H9 (cell line): ENCODE measurements at regions not wholly inside any gene's neighbourhood (a gene's known extent, or its start where the extent isn't known, plus 50 kb on each side); places are given as distances from the start of the nearest gene placed in this dataset.

ENCODE experiments used
- DNase-seq: peaks from one replicate; pipeline ENCODE4 v3.0.0-alpha.2; 2017
- H2AFZ ChIP-seq: one replicate; pipeline ENCODE4 v1.6.1; 2013; ENCODE audit warnings: mild to moderate bottlenecking, low read length, control low read depth, moderate library complexity
- H2AK5ac ChIP-seq: 2 replicates; pipeline ENCODE4 v1.6.1; 2013; ENCODE audit warnings: low read length, control low read depth, mixed read lengths; ENCODE audit not compliant: insufficient read length
- H2BK120ac ChIP-seq: one replicate; pipeline ENCODE4 v1.6.1; 2013; ENCODE audit warnings: low read depth, mild to moderate bottlenecking, low read length, control low read depth, inconsistent platforms; ENCODE audit not compliant: poor library complexity, severe bottlenecking
- H2BK12ac ChIP-seq: 2 replicates; pipeline ENCODE4 v1.6.1; 2013; ENCODE audit warnings: low read length, control low read depth, mixed read lengths, low read depth; ENCODE audit not compliant: insufficient read length
- H2BK15ac ChIP-seq: 2 replicates; pipeline ENCODE4 v1.6.1; 2013; ENCODE audit warnings: low read depth, low read length, control low read depth
- H2BK20ac ChIP-seq: one replicate; pipeline ENCODE4 v1.6.1; 2013; ENCODE audit warnings: low read depth, mild to moderate bottlenecking, low read length, control low read depth, inconsistent platforms; ENCODE audit not compliant: poor library complexity, severe bottlenecking
- H2BK5ac ChIP-seq: 2 replicates; pipeline ENCODE4 v1.6.1; 2013; ENCODE audit warnings: low read length, control low read depth, mixed read lengths; ENCODE audit not compliant: insufficient read length
- H3K14ac ChIP-seq: 2 replicates; pipeline ENCODE4 v1.6.1; 2013; ENCODE audit warnings: low read length, control low read depth; ENCODE audit not compliant: insufficient read depth
- H3K18ac ChIP-seq: 2 replicates; pipeline ENCODE4 v1.6.1; 2013; ENCODE audit warnings: low read depth, mild to moderate bottlenecking, mixed read lengths, low read length, control low read depth; ENCODE audit not compliant: insufficient read length
- H3K23ac ChIP-seq: 2 replicates; pipeline ENCODE4 v1.6.1; 2013; ENCODE audit warnings: low read length, control low read depth, mixed read lengths, low read depth; ENCODE audit not compliant: insufficient read length
- H3K23me2 ChIP-seq: 2 replicates; pipeline ENCODE4 v1.6.1; 2013; ENCODE audit warnings: low read depth, mild to moderate bottlenecking, mixed read lengths, low read length, control low read depth; ENCODE audit not compliant: insufficient read length, poor library complexity, severe bottlenecking
- H3K27ac ChIP-seq: 2 replicates; pipeline ENCODE4 v1.5.1; 2013; ENCODE audit warnings: low read length, control low read depth, mixed read lengths, low read depth; ENCODE audit not compliant: insufficient read length
- H3K27me3 ChIP-seq: 2 replicates; pipeline ENCODE4 v1.6.1; 2013; ENCODE audit warnings: low read length, control low read depth, inconsistent platforms; ENCODE audit not compliant: insufficient read depth
- H3K4ac ChIP-seq: 2 replicates; pipeline ENCODE4 v1.6.1; 2013; ENCODE audit warnings: low read depth, mild to moderate bottlenecking, control low read depth, inconsistent platforms, low read length, moderate library complexity
- H3K4me1 ChIP-seq: 2 replicates; pipeline ENCODE4 v1.6.1; 2013; ENCODE audit warnings: low read length, control low read depth, inconsistent platforms; ENCODE audit not compliant: insufficient read depth
- H3K4me2 ChIP-seq: 2 replicates; pipeline ENCODE4 v1.6.1; 2013; ENCODE audit warnings: low read length, control low read depth, mixed read lengths; ENCODE audit not compliant: insufficient read length, insufficient read depth
- H3K56ac ChIP-seq: 2 replicates; pipeline ENCODE4 v1.6.1; 2013; ENCODE audit warnings: low read depth, mild to moderate bottlenecking, mixed read lengths, low read length, control low read depth; ENCODE audit not compliant: insufficient read length
- H3K79me1 ChIP-seq: 2 replicates; pipeline ENCODE4 v1.6.1; 2013; ENCODE audit warnings: low read depth, mild to moderate bottlenecking, moderate library complexity, low read length, control low read depth, inconsistent platforms; ENCODE audit not compliant: insufficient read depth, poor library complexity, severe bottlenecking
- H3K79me2 ChIP-seq: 2 replicates; pipeline ENCODE4 v1.6.1; 2013; ENCODE audit warnings: low read length, control low read depth, inconsistent platforms; ENCODE audit not compliant: insufficient read depth
- H3K9ac ChIP-seq: 2 replicates; pipeline ENCODE4 v1.6.1; 2013; ENCODE audit warnings: low read length, control low read depth, mixed read lengths; ENCODE audit not compliant: insufficient read length; ENCODE audit errors: extremely low read depth
- H3K9me3 ChIP-seq: one replicate; pipeline ENCODE4 v1.6.1; 2013; ENCODE audit warnings: low read depth, low read length, inconsistent platforms; ENCODE audit not compliant: control insufficient read depth
- H3T11ph ChIP-seq: one replicate; pipeline ENCODE4 v1.6.1; 2013; ENCODE audit warnings: mild to moderate bottlenecking, low read length, control low read depth, inconsistent platforms
- H4K20me1 ChIP-seq: one replicate; pipeline ENCODE4 v1.6.1; 2013; ENCODE audit not compliant: control insufficient read depth, insufficient read length, insufficient read depth
- H4K5ac ChIP-seq: 2 replicates; pipeline ENCODE4 v1.6.1; 2013; ENCODE audit warnings: low read depth, mild to moderate bottlenecking, mixed read lengths, low read length, control low read depth; ENCODE audit not compliant: insufficient read length
- H4K8ac ChIP-seq: replicated peaks from 2 replicates; pipeline ENCODE4 v1.6.1; 2013; ENCODE audit warnings: low read length, control low read depth, mixed read lengths, low read depth; ENCODE audit not compliant: insufficient read length
- H4K91ac ChIP-seq: 2 replicates; pipeline ENCODE4 v1.6.1; 2013; ENCODE audit warnings: low read depth, mild to moderate bottlenecking, moderate library complexity, mixed read lengths, low read length, control low read depth; ENCODE audit not compliant: insufficient read length
- H3K27ac Mint-ChIP-seq, 3 experiments: 2 replicates in 2 of 3; 3 replicates in 1 of 3; pipeline ENCODE4 v1.8.0; 2020 to 2021; ENCODE audit warnings: mixed read lengths in 3 of 3, mild to moderate bottlenecking in 1 of 3, moderate library complexity in 1 of 3
- H3K27me3 Mint-ChIP-seq: 2 replicates; pipeline ENCODE4 v1.8.0; 2021; ENCODE audit warnings: low read depth, mild to moderate bottlenecking, moderate library complexity, mixed read lengths
- H3K36me3 Mint-ChIP-seq, 3 experiments: 2 replicates in 2 of 3; 3 replicates in 1 of 3; pipeline ENCODE4 v1.8.0; 2020 to 2021; ENCODE audit warnings: low read depth in 3 of 3, mixed read lengths in 3 of 3; ENCODE audit not compliant: insufficient read depth in 1 of 3
- H3K4me1 Mint-ChIP-seq, 2 experiments: 2 replicates each; pipeline ENCODE4 v1.8.0; 2020; ENCODE audit warnings: mixed read lengths in 2 of 2
- H3K4me3 Mint-ChIP-seq, 2 experiments: 2 replicates in 1 of 2; 3 replicates in 1 of 2; pipeline ENCODE4 v1.8.0; 2020 to 2021; ENCODE audit warnings: mild to moderate bottlenecking in 2 of 2, mixed read lengths in 2 of 2, moderate library complexity in 1 of 2
- H3K9me3 Mint-ChIP-seq, 2 experiments: 2 replicates in 1 of 2; 3 replicates in 1 of 2; pipeline ENCODE4 v1.8.0; 2020; ENCODE audit warnings: mild to moderate bottlenecking in 2 of 2, mixed read lengths in 2 of 2, moderate library complexity in 1 of 2
- CTCF ChIP-seq: fragments of 200-600 bp; sonication (generic); conservative IDR thresholded peaks from 3 replicates; pipeline ENCODE4 v1.8.0; 2021; ENCODE audit warnings: antibody characterized with exemption, mild to moderate bottlenecking
- WGBS: extraction: QIAGEN DNeasy Blood & Tissue Kit; methylation state at CpG from one replicate; pipeline ENCODE4 v1.1.7; 2013; ENCODE audit warnings: missing lambda C conversion rate, low lambda C conversion rate, mixed read lengths; ENCODE audit not compliant: insufficient read length; ENCODE audit errors: extremely low coverage; 5-methylcytosine and 5-hydroxymethylcytosine counted together

DNA sequence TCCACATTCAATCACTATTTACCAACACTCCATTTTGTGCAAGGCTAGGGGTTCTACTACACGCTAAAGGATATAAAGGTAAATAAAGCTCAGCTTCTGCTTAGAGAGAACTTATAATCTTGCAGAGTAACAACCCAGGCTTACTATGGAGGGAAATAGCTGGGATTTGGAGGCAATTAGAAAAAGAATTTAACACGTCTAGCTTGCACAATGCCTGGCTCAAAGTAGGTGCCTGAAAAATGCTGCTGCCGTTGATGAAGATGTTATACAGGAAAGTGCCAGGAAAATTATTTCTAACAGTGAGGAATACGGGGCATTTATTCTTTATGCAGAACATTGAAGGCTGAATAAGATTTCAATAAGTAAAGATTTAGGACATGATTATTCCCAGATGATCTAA lies 214.2 kb downstream of the KITLG start:
- Histone ChIP-seq H4K91ac (no peak overlapping the region), H4K8ac (no peak overlapping the region), H2BK12ac (no peak overlapping the region), H3K56ac (no peak overlapping the region), H3K4me1 (no peaks in the 10 kb centered on the region), H3K4ac (no peak overlapping the region), H3K9ac (no peak overlapping the region), H4K5ac (no peak overlapping the region), H2AFZ (no peak overlapping the region), H2BK20ac (no peak overlapping the region), H3K27ac (no peak overlapping the region), H3K79me1 (no peaks in the 10 kb centered on the region), H2AK5ac (no peak overlapping the region), H3K9me3 (no peaks in the 10 kb centered on the region), H4K20me1 (no peaks in the 10 kb centered on the region), H3K23me2 (no peaks in the 10 kb centered on the region), H3T11ph (no peak overlapping the region), H3K23ac (no peak overlapping the region), H2BK5ac (no peak overlapping the region), H3K18ac (no peak overlapping the region), H2BK120ac (no peak overlapping the region), H3K4me2 (no peak overlapping the region), H3K14ac (no peak overlapping the region), H2BK15ac (no peak overlapping the region), H3K79me2 (no peaks in the 10 kb centered on the region), H3K27me3 (no peaks in the 10 kb centered on the region)
- WGBS, result no CpG with 5 or more reads among the region's 4 CpGs
- no peak overlapping the region for H3K4me3 Mint-ChIP-seq
- H3K27ac Mint-ChIP-seq, result no peak overlapping the region
- no peak for TF ChIP-seq CTCF
- H3K27me3 Mint-ChIP-seq, result no peaks in the 10 kb centered on the region; the same call in 1 of the 2 replicates
- DNase-seq, result no peak
- peaks cover 4 to 5% of the 10 kb centered on the region in 2 experiments; a peak in 3 of 4 replicates for H3K4me1 Mint-ChIP-seq
- peaks cover 0 to 2% of the 10 kb centered on the region in 2 experiments; a peak in 2 of 5 replicates for H3K9me3 Mint-ChIP-seq
- H3K36me3 Mint-ChIP-seq, result no peaks in the 10 kb centered on the region; a peak in 1 of 7 replicates
